Activated naive CD4-positive, alpha-beta T cell treated with anti-CD3 and anti-CD28 coated beads, Interleukin-2, amount 50 U/mL, for 72 hours (primary cell): ENCODE measurements at regions not wholly inside any gene's neighbourhood (a gene's known extent, or its start where the extent isn't known, plus 50 kb on each side); places are given as distances from the start of the nearest gene placed in this dataset.
"Not testable (repeated sequence)": the region's sequence is repeated elsewhere in the genome, so short reads cannot be mapped to it uniquely, and the experiment has no call there.

ENCODE experiments used
- ATAC-seq, 2 donors: fragments of 150-1000 bp; cut with Tn5 transposase; 2 replicates each; pipeline ENCODE4 v1.10.0; 2021; ENCODE audit warnings: mild to moderate bottlenecking in 2 of 2, moderate library complexity in 2 of 2
- DNase-seq, 2 donors: peaks; one replicate each; pipeline ENCODE4 v3.0.0; 2021 to 2022; ENCODE audit warnings: low spot score in 2 of 2
- H3K27ac Mint-ChIP-seq, 2 donors: one replicate each; pipeline ENCODE4 v1.8.0; 2022; ENCODE audit warnings: mild to moderate bottlenecking in 2 of 2, mixed read lengths in 2 of 2
- H3K36me3 Mint-ChIP-seq, 2 donors: one replicate each; pipeline ENCODE4 v1.8.0; 2022; ENCODE audit warnings: mixed read lengths in 2 of 2
- H3K9me3 Mint-ChIP-seq, 2 donors: one replicate each; pipeline ENCODE4 v1.8.0; 2022; ENCODE audit warnings: mixed read lengths in 2 of 2

DNA sequence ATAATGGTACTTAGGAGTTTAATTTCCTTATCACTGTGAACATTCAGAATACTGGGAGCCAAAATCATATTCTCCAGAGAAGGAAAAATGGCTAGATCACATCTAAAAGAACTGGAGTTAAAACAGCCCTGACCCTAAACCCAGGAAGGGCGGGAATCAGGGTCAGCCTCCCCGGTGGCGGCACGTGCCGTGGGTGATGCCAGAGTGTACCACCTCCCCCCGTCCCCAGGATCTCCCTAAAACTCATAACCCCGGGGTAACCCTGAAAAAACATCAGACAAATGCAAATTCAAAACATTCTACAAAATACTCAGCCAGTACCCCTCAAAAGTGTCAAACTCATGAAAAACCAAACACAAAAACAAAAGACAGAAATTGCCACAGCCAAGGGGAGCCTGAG lies 148.3 kb downstream of the DLL1 start:
- DNase-seq: no peak
- Mint-ChIP-seq H3K27ac (no peak overlapping the region), H3K9me3 (peaks cover 8 to 18% of the 10 kb centered on the region in 2 donors), H3K36me3 (peaks cover 8 to 25% of the 10 kb centered on the region in 2 donors)
- ATAC-seq: no peak

DNA sequence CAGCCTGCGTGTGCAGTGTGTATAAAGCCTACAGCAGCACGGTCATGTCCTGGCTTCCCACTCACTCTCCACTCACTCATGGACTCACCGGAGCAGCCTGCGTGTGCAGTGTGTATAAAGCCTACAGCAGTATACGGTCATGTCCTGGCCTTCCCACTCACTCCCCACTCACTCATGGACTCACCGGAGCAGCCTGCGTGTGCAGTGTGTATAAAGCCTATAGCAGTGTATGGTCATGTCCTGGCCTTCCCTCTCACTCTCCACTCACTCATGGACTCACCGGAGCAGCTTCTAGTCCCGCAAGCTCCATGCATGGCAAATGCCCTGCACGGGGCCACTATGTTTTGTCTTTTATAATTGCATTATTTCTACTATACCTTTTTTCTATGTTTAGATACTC lies 149.8 kb downstream of the DLL1 start:
- Mint-ChIP-seq H3K9me3 (peaks cover 8 to 18% of the 10 kb centered on the region in 2 donors), H3K36me3 (peaks cover 8 to 25% of the 10 kb centered on the region in 2 donors)
- H3K27ac Mint-ChIP-seq, ATAC-seq: not testable (repeated sequence)
- DNase-seq: peak in 1 of 2 donors; percentile 37

DNA sequence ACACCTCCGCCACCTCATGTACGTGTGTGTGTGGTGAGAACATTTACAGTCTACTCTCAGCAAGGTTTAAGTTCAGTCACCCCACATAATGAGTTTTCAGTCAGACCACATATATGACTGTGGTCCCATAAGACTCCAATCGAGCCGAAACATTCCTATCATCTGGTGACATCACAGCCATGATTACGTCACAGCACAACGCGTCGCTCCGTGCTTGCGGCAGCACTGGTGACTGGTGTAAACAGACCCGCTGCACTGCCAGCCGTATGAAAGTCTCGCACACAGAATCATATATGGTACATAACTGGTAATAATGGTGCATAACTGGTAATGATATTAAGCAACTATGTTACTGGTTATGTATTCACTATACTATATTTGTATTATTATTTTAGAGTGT lies 150.7 kb downstream of the DLL1 start:
- Mint-ChIP-seq H3K9me3 (peaks cover 8 to 18% of the 10 kb centered on the region in 2 donors), H3K27ac (no peak overlapping the region), H3K36me3 (peaks cover 8 to 20% of the 10 kb centered on the region in 2 donors)
- no peak for ATAC-seq
- DNase-seq: no peak

DNA sequence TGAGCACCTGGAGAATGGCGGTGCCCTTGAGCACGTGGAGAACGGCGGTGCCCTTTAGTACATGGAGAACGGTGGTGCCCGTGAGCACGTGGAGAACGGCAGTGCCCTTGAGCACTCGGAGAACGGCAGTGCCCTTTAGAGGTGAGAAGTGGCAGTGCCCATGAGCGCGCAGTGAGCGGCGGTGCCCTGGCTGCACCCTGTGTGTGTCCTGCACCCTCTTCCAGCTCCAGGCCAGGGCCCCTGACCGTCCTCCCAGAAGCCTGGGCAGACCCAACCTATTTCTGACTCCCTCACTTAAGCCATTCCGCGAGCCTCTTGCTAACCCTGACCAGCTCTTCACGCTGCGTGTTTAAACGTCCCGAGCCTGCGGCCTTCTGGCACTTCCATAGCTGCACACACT lies 151.3 kb downstream of the DLL1 start:
- Mint-ChIP-seq H3K9me3 (peaks cover 3 to 12% of the 10 kb centered on the region in 2 donors), H3K27ac (peak overlapping the region in 1 of 2 donors; percentile 44), H3K36me3 (peaks cover 2 to 14% of the 10 kb centered on the region in 2 donors)
- ATAC-seq (no peak), DNase-seq (peak in 1 of 2 donors; percentile 47)

DNA sequence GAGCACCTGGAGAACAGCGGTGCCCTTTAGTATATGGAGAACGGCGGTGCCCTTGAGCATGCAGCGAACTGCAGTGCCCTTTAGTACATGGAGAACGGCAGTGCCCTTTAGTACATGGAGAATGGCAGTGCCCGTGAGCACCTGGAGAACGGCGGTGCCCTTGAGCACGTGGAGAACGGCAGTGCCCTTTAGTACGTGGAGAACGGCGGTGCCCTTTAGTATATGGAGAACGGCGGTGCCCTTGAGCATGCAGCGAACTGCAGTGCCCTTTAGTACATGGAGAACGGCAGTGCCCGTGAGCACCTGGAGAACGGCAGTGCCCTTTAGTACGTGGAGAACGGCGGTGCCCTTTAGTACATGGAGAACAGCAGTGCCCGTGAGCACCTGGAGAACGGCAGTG lies 151.8 kb downstream of the DLL1 start:
- not testable (repeated sequence) for ATAC-seq, H3K9me3 Mint-ChIP-seq, H3K27ac Mint-ChIP-seq
- peak in 1 of 2 donors; percentile 3 for DNase-seq
- H3K36me3 Mint-ChIP-seq: peaks cover 0 to 12% of the 10 kb centered on the region in 2 donors

DNA sequence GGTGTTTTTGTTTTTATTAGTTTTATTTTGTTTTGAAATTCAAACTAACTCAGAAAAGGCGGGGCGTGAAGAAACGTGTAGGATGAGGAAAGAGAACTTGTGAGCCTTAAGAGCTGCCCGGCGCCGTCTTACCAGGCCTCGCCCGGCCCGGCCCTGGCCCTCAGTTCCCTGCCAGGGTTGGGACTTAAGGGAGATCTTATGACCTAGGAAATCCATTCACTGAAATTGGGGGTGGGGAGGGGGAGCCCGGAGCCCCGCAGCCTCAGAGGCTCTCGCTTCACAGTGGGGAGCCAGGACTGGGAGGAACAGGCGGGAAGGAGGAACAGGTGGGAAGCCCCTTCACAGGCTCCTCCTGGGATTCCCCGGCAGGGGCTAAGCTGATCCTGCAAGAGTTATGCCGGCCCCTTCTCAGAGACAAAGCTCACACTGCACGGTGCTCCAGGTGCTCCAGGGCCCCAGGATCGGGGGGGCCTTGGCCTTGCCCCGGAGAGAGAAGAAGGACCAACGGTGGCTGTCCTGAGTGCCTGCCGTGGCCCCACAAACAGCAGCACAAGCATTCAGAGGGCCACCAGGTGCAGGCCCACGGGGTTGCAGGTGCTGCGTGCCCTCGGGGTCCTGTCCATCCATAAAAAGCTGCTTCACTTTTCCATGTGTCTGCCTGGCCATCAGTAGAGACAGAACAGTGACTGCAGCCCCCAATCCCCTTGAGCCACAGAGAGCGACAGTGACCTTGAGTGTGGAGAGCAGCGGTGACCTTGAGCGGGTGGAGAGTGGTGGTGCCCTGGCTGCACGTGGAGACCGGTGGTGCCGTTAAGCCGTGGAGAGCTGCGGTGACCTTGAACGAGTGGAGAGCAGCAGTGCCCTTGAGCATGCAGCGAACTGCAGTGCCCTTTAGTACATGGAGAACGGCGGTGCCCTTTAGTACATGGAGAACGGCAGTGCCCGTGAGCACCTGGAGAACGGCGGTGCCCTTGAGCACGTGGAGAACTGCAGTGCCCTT lies 152.7 kb downstream of the DLL1 start:
- H3K36me3 Mint-ChIP-seq: peaks cover 0 to 4% of the 10 kb centered on the region in 2 donors
- peak in 1 of 2 donors; percentile 44 for DNase-seq
- peaks cover 0 to 3% of the 10 kb centered on the region in 2 donors for H3K9me3 Mint-ChIP-seq
- no peak for ATAC-seq
- no peak overlapping the region for H3K27ac Mint-ChIP-seq

DNA sequence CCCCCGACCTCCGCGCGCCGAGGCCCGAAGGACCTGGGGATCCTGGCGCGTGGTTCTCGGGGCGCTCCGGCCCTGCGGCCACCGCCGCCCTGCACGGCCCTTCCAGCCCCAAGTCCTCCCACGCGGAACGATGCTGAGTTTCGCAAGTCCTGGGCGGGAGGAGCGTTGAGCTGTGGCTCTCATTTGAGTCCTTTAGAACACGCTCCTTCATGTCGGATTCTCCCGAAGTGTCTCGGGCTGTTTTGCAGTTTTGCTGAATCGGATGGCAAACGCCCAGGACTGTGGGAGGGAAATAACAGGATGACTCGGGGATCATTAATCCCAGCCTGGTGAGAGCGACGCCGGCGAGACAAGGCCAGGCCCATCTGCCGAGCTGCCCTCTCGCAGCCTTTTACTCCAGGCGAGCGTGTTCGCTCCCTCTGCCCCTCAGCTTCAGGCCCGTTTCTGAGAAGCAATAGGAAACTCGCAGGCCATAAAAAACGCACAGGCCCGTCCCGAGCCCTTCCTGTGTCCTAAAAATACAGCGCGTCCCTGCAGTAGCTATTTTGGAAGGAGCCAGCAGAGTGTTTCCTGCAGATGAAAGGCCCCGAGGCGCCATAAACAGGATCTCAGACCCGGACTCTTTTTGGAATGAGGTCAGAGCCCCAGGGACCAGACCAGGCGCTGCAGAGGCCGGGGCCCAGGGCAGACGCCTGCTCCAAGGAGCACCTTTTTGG lies 153.5 kb downstream of the DLL1 start:
- H3K9me3 Mint-ChIP-seq: no peaks in the 10 kb centered on the region
- no peaks in the 10 kb centered on the region for H3K36me3 Mint-ChIP-seq
- no peak overlapping the region for H3K27ac Mint-ChIP-seq
- DNase-seq: peak in 1 of 2 donors; percentile 21
- ATAC-seq: no peak

DNA sequence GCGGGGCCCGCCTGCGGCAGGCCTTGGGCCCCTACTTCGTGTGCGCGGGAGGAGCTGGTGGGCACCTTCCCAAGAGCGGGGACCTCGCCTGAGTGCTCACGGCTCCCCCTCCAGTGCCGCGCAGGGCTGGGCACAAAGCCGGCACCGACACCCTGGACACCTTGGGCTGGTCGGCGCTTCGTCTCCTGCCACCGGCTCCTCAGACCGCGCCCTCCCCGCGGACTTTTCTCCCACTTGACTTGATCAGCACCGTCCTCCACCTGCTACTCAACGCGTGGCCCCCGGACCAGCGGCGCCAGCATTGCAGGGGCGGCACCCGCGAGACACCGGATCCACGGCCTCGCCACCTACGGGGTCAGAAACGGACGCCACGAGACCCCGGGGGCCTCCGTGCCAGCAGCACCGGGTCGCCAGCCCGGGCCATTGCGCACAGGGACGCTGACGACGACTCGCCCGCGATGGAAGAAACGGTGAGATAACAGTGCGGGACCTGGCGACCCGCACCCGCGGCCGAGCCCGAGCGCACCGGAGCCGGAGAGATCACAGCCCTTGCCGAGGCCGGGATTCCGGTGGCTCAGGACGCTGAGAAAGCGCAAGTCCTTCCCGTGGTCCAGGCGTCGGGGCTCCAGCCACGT lies 154.2 kb downstream of the DLL1 start:
- no peak for ATAC-seq
- Mint-ChIP-seq H3K27ac (no peak overlapping the region), H3K9me3 (no peaks in the 10 kb centered on the region), H3K36me3 (no peaks in the 10 kb centered on the region)
- DNase-seq: peak in 1 of 2 donors; percentile 41

DNA sequence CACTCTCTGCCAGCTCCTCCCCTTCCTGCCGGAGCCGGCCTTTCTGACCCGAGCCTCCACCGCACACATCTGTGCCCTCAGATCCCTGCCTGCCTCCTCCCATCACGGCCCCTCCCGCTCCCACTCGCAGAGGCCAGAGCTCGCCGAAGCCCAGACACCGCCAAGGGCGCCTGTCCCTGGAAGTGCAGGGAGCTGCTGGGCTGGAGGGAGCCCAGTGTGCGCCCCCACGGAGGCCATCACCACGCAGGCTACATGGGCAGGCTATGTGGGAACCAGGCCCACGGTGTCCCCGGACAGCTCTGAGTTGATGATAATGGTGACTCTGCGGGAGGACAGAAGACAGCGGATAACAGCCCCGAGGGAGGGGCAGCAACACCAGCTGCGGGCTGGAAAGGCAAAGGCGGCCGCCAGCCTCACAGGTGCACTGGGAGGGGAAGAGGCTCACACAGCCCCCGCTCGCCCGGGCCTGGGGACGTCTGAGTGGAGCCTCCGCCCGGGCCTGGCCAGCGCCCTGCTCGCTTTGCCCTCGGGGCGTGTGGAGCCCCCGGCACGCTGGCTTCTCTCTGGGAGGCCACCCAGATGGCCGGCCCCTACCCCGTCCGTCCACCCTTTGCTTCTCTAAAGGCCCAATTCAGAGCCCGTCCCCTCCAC lies 154.9 kb downstream of the DLL1 start:
- DNase-seq (peak in 1 of 2 donors; percentile 48), ATAC-seq (no peak)
- no peaks in the 10 kb centered on the region for H3K9me3 Mint-ChIP-seq
- H3K36me3 Mint-ChIP-seq: no peaks in the 10 kb centered on the region
- H3K27ac Mint-ChIP-seq: no peak overlapping the region

DNA sequence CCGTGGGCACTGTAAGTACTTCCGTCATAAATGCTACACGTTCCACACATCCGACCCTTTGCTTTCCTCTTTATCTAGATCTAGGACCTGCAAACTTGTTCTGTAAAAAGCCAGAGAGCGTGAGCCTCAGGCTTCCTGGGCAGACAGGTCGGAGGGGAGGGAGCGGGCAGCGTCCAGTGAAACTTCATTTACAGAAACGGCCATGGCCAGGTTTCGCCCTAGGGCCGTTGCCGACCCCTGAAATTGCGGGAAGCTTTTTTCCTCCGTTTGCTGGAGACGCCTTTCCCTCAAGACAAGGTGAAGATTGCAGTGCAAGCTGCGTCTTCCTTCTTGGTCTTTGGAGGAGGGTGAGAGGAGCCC lies 155.4 kb downstream of the DLL1 start:
- no peak for DNase-seq
- no peaks in the 10 kb centered on the region for H3K36me3 Mint-ChIP-seq
- H3K9me3 Mint-ChIP-seq: no peaks in the 10 kb centered on the region
- no peak for ATAC-seq
- H3K27ac Mint-ChIP-seq: no peak overlapping the region

DNA sequence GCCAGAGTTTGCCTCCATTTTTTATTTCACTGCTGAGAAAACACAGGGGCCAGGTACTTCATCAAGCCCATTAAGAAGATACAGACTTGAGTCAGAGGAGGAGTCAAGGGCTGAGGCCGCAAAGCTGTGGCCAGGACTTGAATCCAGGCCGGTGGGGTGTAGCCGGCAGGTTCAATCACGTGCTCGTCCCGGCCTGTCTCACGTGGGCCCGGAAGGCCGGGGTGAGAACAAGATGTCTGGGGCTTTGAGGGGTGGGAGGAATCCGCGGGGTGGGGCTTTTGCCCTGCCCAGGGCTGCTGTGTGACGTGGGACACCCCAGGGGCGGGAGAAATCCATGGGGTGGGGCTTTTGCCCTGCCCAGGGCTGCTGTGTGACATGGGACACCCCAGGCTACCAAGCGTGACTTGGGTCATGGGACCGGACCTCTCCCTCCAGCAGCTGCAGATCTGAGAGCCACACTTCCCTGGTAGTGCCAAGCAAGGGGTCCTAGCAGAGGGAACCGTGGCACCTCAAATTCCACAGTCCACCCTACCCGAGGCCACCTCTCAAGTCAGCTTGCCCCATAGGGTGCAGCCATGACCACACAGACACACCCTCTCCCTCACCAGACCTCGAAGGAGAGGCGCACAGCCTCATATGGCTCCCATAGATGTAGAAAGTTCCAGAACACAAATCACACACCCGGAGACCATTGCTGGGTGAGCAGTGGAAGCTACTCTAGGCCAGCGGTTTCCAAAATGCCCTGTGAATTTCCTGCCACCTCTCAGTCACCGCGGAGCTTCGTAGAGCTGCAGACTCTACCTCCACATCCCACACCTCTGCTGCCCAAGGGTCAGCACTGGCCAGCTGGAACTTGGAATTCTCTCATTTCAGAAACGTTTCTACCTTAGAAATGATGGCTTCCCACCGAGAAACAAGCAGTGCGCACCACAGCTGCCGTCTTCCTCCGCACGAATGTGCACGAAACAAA lies 156.1 kb downstream of the DLL1 start:
- DNase-seq: peak in 1 of 2 donors; percentile 44
- Mint-ChIP-seq H3K36me3 (no peaks in the 10 kb centered on the region), H3K27ac (no peak overlapping the region), H3K9me3 (no peaks in the 10 kb centered on the region)
- no peak for ATAC-seq

DNA sequence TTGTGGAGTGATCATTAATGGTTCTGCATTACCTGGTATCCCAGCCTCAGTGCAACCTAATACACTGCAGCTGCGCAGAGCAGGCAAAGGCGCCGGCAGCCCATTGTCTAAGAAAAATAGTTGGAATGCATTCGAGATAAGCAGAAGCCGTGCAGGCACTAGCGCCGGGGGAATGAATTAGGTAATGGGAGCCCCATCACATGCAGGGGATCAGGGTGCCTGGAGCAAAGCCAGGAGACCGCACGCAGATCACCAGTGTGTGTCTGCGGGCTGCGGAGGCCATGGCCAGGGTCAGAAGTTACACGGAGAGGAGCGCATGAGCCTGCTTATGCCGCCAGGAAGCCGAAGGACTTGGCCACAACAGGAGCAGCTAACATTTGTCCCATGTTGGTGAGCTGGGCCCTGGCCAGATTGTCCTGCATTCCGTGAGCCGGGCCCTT lies 156.8 kb downstream of the DLL1 start:
- DNase-seq (peak in 1 of 2 donors; percentile 16), ATAC-seq (no peak)

DNA sequence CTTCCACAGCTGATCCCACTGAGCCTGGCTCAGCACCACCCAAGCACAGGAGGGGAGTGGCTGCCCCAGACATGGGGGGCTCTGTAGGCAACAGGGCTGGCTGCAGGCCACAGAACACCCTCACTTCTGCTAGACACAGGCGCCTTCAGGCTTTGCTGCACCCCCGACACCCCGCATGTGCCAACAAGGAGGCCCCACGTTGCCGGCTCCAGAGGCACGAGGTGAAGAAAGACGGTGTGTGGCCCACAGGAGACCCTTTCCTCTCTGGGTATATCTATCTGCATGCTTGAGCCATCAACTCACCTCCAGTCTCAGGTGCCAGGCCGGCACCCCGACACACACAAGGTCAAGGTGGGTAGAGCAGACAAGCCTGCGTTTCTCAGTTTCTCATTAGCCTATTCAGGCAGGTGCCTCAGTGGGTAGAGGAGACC lies 158.3 kb downstream of the DLL1 start:
- Mint-ChIP-seq H3K9me3 (no peaks in the 10 kb centered on the region), H3K36me3 (no peaks in the 10 kb centered on the region), H3K27ac (no peak overlapping the region)
- DNase-seq: peak in 1 of 2 donors; percentile 49
- ATAC-seq: no peak

More for the DNA sequence above, 156.8 kb downstream of the DLL1 start:
- no peak overlapping the region for H3K27ac Mint-ChIP-seq
- H3K36me3 Mint-ChIP-seq: no peaks in the 10 kb centered on the region
- H3K9me3 Mint-ChIP-seq: no peaks in the 10 kb centered on the region

DNA sequence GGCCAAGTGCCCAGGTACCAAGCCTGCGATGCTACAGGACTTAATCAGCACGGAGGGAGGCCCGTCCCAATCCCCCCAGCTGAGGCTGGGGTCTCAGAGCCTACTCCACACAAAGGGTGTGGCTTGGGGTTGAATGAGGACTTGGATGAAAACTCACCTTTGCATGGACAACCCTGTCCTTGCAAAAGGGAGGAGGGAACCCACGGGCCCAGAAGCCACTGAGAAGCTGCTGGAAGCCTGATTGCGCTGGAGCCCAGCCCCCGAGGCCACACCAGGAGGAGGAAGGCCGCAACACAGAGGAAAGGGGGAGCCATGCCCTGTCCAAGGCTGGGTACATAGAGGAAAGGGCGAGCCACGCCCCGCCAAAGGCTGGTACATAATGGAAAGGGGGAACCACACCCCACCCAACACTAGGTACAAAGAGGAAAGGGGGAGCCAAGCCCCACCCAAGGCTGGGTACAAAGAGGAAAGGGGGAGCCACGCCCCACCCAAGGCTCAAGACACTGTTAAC lies 158.8 kb downstream of the DLL1 start:
- ATAC-seq: no peak
- H3K27ac Mint-ChIP-seq: peak overlapping the region in 1 of 2 donors; percentile 74
- H3K9me3 Mint-ChIP-seq: no peaks in the 10 kb centered on the region
- peak in 1 of 2 donors; percentile 28 for DNase-seq
- H3K36me3 Mint-ChIP-seq: no peaks in the 10 kb centered on the region

DNA sequence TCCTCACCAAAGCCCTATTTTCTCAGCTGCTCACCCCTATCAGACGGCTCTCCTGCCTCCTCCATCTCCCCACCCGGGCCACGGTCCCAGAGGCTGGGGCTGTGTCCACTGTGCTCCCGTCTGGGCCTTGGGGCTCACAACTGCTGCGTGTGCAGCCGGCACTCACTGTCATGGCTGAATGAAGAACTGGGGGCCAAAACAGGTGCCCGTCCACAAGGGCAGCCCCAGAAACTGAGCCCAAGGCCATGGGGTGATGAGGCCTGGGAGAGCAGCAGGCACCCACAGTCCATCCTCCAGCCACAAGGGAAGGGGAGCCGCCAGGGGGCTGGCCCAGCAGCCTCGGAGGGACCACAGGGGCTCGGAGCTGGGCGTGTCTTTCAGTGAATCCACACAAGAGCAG lies 159.5 kb downstream of the DLL1 start:
- Mint-ChIP-seq H3K27ac (peak overlapping the region in 1 of 2 donors; percentile 48), H3K9me3 (no peaks in the 10 kb centered on the region), H3K36me3 (no peaks in the 10 kb centered on the region)
- ATAC-seq (no peak), DNase-seq (peak in 1 of 2 donors; percentile 11)
